Uterus (tissue), 2 donors: ENCODE measurements at regions not wholly inside any gene's neighbourhood (a gene's known extent, or its start where the extent isn't known, plus 50 kb on each side); places are given as distances from the start of the nearest gene placed in this dataset.

Experiments used
- POLR2A ChIP-seq, 2 donors: fragments of 450-650 bp; IDR thresholded peaks; one replicate each; pipeline ENCODE4 v1.6.1; 2016; ENCODE audit warnings: antibody characterized with exemption in 2 of 2, mild to moderate bottlenecking in 1 of 2, moderate library complexity in 1 of 2
- TF ChIP-seq, protein P1 (sequence below), 4 experiments: fragments of 200-600 bp in 2 of 4; fragments of 450-650 bp in 2 of 4; sonication (generic) in 2 of 4; IDR thresholded peaks; one replicate each; pipeline ENCODE4 v1.5.1; 2016 to 2019; ENCODE audit warnings: antibody characterized with exemption in 4 of 4, mild to moderate bottlenecking in 2 of 4, moderate library complexity in 1 of 4

DNA sequence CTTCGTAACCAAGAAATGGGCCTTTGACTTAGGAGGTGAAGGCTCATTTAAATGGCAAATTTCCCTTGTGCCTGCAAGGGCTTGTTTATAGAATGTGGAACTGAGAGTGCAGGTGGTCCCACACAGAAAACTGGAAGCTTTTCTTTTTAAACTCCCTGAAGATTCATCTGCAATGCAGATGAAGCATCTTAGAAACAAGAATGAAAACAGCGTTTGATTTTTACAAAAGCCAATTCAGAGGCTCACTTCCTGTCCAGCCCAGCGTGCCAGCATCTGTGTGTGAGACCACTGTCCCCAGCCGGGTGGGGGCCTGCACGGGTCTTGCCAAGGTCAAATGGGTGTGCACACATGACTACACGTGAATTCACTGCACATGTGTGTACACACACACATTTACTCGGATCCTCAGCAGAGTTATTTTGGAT lies 94.7 kb downstream of the LINGO1 start:
- TF ChIP-seq, protein P1, sequence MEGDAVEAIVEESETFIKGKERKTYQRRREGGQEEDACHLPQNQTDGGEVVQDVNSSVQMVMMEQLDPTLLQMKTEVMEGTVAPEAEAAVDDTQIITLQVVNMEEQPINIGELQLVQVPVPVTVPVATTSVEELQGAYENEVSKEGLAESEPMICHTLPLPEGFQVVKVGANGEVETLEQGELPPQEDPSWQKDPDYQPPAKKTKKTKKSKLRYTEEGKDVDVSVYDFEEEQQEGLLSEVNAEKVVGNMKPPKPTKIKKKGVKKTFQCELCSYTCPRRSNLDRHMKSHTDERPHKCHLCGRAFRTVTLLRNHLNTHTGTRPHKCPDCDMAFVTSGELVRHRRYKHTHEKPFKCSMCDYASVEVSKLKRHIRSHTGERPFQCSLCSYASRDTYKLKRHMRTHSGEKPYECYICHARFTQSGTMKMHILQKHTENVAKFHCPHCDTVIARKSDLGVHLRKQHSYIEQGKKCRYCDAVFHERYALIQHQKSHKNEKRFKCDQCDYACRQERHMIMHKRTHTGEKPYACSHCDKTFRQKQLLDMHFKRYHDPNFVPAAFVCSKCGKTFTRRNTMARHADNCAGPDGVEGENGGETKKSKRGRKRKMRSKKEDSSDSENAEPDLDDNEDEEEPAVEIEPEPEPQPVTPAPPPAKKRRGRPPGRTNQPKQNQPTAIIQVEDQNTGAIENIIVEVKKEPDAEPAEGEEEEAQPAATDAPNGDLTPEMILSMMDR (IDR thresholded peaks at IDR 0.05) = no peak
- no peak for TF ChIP-seq POLR2A (IDR thresholded peaks at IDR 0.05)
